ENCODE measurements at regions not wholly inside any gene's neighbourhood (a gene's known extent, or its start where the extent isn't known, plus 50 kb on each side); places are given as distances from the start of the nearest gene placed in this dataset.

DNA sequence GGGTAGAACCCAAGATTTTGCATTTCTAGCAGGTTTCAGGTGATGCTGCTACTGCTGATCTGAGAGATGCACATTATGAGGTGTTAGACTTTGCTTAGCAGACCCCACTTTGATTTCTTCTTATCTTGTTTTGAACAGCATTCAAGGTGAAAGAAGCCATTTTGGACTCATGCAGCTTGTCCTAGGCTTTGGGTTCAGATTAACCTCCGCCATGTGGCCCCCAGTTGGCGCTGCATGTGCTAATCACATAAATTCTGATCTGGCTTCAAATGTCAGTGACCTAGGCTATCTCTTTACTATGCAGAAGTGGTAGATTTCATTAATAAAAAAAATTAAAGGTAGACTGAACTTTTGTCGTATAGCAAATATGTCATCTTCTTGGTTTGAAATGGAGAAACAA is 89.8 kb upstream of the DYRK2 start:
- TF ChIP-seq, protein P1, sequence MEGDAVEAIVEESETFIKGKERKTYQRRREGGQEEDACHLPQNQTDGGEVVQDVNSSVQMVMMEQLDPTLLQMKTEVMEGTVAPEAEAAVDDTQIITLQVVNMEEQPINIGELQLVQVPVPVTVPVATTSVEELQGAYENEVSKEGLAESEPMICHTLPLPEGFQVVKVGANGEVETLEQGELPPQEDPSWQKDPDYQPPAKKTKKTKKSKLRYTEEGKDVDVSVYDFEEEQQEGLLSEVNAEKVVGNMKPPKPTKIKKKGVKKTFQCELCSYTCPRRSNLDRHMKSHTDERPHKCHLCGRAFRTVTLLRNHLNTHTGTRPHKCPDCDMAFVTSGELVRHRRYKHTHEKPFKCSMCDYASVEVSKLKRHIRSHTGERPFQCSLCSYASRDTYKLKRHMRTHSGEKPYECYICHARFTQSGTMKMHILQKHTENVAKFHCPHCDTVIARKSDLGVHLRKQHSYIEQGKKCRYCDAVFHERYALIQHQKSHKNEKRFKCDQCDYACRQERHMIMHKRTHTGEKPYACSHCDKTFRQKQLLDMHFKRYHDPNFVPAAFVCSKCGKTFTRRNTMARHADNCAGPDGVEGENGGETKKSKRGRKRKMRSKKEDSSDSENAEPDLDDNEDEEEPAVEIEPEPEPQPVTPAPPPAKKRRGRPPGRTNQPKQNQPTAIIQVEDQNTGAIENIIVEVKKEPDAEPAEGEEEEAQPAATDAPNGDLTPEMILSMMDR (optimal IDR thresholded peaks at IDR 0.05 in 1 of 3, IDR thresholded peaks at IDR 0.05 in 1 of 3, conservative IDR thresholded peaks at IDR 0.05 in 1 of 3; ENCODE audit: extremely low read depth in 1 of 3, insufficient read depth in 2 of 3, low read length in 3 of 3), result no peak
- no peak for TF ChIP-seq EZH2 (IDR thresholded peaks at IDR 0.05; ENCODE audit: low read length)

Measured in keratinocyte (primary cell).